ENCODE measurements at regions not wholly inside any gene's neighbourhood (a gene's known extent, or its start where the extent isn't known, plus 50 kb on each side); places are given as distances from the start of the nearest gene placed in this dataset.

DNA sequence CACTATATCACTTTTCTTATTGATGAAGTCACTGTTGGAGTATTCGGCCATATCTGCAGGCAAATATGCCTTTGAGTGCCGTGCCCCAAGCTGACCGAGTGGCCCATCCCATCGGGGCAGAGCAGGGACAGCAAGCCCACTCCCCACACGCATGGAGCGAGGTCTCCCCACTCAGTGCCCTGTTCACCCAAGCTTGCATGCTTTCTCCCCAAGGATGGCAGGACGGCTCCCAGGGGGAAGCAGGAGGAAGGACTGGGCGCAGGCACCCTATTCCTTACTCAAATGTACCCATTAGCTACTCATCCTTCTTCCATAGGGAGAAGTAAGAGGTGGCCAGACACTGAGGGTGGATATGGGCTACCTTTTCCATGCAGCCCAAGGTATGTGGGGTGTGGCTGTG is 309.0 kb downstream of the IRX1 start:
- no peaks in the 10 kb centered on the region for H3K27me3 Mint-ChIP-seq (ENCODE audit: low read depth)
- ChIA-PET CTCF (no interaction called here), POLR2A (no interaction called here)
- H3K36me3 Mint-ChIP-seq (ENCODE audit: low read depth): no peaks in the 10 kb centered on the region
- no peak overlapping the region for H3K4me3 Mint-ChIP-seq
- H3K27ac Mint-ChIP-seq: no peak overlapping the region
- no peaks in the 10 kb centered on the region for H3K9me3 Mint-ChIP-seq (ENCODE audit: insufficient read depth)
- ATAC-seq (no peak), DNase-seq (no peak)
- H3K4me1 Mint-ChIP-seq (ENCODE audit: low read depth): no peaks in the 10 kb centered on the region

DNA sequence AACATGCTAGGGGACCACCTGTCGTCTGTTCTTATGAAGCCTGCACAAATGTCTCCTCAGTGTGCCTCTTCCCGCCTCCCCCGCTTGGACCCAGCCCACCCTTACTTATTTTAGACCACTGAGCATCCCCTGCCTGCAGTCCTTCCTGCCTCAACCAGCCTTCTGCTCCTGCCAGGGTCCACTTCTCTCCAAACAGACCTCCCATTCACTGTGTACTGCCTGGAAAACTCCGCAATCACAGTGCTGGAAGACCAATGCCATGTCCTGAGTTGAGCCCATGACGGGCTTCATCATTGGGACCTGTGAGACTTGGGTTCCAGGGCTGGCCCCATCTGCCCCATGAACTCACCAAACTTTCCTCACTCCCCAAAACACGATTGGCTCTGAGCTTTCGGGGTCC is 309.4 kb downstream of the IRX1 start:
- no peaks in the 10 kb centered on the region for H3K4me1 Mint-ChIP-seq (ENCODE audit: low read depth)
- no peak overlapping the region for H3K27ac Mint-ChIP-seq
- no peak overlapping the region for H3K4me3 Mint-ChIP-seq
- no peak for DNase-seq
- no peak for ATAC-seq
- H3K27me3 Mint-ChIP-seq (ENCODE audit: low read depth): no peaks in the 10 kb centered on the region
- H3K36me3 Mint-ChIP-seq (ENCODE audit: low read depth): no peaks in the 10 kb centered on the region
- CTCF ChIA-PET: no interaction called here
- POLR2A ChIA-PET: no interaction called here
- no peaks in the 10 kb centered on the region for H3K9me3 Mint-ChIP-seq (ENCODE audit: insufficient read depth)

DNA sequence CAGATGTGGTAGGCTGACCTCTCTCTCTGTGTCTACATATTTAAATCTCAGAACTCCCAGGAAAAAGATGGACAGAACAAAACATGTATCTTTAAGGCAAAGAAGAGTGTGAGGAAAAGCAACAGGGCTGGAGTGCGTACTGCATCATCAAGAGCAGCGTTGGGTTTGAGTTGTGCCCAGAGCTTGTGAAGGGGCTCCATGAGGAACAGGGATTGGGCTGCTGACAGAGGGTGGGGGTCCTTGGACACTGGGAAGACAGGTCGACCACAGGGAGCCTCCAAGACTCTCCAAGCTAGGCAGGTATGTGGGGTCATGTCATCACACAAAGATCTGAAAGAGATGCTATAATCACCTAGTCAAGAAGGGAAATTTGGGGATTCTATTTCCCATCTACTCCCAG is 309.9 kb downstream of the IRX1 start:
- no peak for ATAC-seq
- ChIA-PET POLR2A (no interaction called here), CTCF (no interaction called here)
- H3K36me3 Mint-ChIP-seq (ENCODE audit: low read depth): no peaks in the 10 kb centered on the region
- no peaks in the 10 kb centered on the region for H3K27me3 Mint-ChIP-seq (ENCODE audit: low read depth)
- no peaks in the 10 kb centered on the region for H3K4me1 Mint-ChIP-seq (ENCODE audit: low read depth)
- H3K27ac Mint-ChIP-seq: no peak overlapping the region
- H3K9me3 Mint-ChIP-seq (ENCODE audit: insufficient read depth): no peaks in the 10 kb centered on the region
- DNase-seq: no peak
- H3K4me3 Mint-ChIP-seq: no peak overlapping the region

DNA sequence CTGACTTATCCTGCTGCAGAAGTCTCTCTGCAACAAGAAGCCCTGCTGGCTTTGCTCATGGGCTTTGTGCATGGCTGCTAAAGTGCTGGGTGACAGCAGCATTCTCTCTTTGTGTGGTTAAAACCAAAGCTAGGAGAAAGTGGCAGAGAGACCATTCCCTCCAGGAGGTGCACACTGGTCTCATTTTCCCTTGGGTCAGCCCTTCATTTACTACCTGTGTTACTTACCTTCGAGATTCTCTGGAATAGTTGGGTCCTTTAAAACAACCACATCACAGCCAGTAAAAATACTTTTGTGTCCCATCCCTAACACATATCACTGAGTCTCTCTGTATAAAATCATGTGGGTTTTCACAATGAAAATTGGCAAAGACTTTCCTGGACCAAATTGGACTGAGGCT is 315.5 kb downstream of the IRX1 start:
- H3K27ac Mint-ChIP-seq: no peak overlapping the region
- no peaks in the 10 kb centered on the region for H3K4me1 Mint-ChIP-seq (ENCODE audit: low read depth)
- no peaks in the 10 kb centered on the region for H3K9me3 Mint-ChIP-seq (ENCODE audit: insufficient read depth)
- no peak for ATAC-seq
- DNase-seq: no peak
- no peaks in the 10 kb centered on the region for H3K36me3 Mint-ChIP-seq (ENCODE audit: low read depth)
- CTCF ChIA-PET: no interaction called here
- no peaks in the 10 kb centered on the region for H3K27me3 Mint-ChIP-seq (ENCODE audit: low read depth)
- no peak overlapping the region for H3K4me3 Mint-ChIP-seq
- POLR2A ChIA-PET: no interaction called here

DNA sequence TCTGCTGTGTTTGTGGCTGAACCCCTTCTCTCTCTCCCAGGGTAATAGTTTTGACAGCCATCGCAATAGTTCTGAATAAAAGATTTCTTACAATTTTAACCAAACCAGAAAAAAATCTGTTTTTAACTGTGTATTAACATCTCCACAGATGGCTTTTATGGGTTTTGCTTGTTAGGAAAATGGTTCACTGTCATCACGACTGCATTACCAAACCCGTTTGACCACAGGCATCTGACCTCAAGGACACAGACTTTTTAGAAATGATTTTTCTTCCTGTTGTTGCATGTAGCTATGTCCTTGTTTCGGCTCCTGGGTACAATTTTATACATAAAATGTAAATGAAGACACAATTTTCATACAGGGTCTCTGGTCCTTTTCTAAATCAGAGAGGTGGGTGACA is 316.1 kb downstream of the IRX1 start:
- Mint-ChIP-seq H3K4me3 (no peak overlapping the region), H3K27ac (no peak overlapping the region), H3K27me3 (ENCODE audit: low read depth) (no peaks in the 10 kb centered on the region), H3K4me1 (ENCODE audit: low read depth) (no peaks in the 10 kb centered on the region), H3K9me3 (ENCODE audit: insufficient read depth) (no peaks in the 10 kb centered on the region), H3K36me3 (ENCODE audit: low read depth) (no peaks in the 10 kb centered on the region)
- no peak for ATAC-seq
- ChIA-PET POLR2A (no interaction called here), CTCF (no interaction called here)
- no peak for DNase-seq

DNA sequence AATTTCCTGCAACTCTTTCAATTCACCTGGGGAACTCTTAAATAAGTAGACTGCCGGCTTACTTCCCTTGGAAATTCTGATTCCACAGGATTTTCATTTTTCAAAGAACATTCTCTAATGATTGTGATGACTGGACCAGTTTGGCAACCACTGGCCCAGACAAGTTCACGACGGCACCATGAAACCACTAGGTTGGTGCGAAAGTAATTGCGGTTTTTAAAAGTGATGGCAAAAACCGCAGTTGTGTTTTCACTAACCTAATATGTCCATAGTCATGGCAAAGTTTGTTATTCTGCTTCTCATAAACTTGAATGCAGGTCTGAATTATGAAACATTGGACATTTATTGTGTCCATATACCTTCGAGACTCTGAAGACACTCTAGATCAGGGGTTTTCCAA is 317.2 kb downstream of the IRX1 start:
- no peaks in the 10 kb centered on the region for H3K4me1 Mint-ChIP-seq (ENCODE audit: low read depth)
- DNase-seq: no peak
- POLR2A ChIA-PET: interaction anchor here (0.6 kb wide), 1 partner anchor 641 kb away, joined by 3 read pairs; no protein-coding TSS in a partner anchor
- no peak for ATAC-seq
- no peak overlapping the region for H3K4me3 Mint-ChIP-seq
- H3K9me3 Mint-ChIP-seq (ENCODE audit: insufficient read depth): peaks cover 7% of the 10 kb centered on the region
- H3K36me3 Mint-ChIP-seq (ENCODE audit: low read depth): no peaks in the 10 kb centered on the region
- H3K27ac Mint-ChIP-seq: no peak overlapping the region
- no peaks in the 10 kb centered on the region for H3K27me3 Mint-ChIP-seq (ENCODE audit: low read depth)
- CTCF ChIA-PET: interaction anchor here (0.6 kb wide), 1 partner anchor 19 kb away, joined by 3 read pairs; no protein-coding TSS in a partner anchor

DNA sequence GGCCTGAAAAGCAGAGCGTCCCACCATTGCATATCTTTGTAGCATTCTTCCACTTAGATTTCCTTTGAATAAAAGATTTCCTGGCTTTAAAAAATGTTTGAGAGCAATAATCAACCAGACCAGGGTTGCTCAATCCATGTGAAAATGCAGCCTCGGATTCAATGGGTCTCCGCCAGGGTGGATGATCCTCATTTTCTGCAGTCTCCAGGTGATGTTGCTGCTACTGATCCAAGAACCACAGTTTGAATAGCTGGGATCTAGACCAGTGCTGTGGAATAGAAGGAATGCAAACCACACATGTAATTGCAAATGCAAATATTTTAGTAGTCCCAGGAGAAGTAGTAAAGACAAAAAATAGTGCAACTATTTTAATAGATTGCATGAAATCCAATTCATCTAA is 317.6 kb downstream of the IRX1 start:
- H3K36me3 Mint-ChIP-seq (ENCODE audit: low read depth): no peaks in the 10 kb centered on the region
- POLR2A ChIA-PET: no interaction called here
- CTCF ChIA-PET: no interaction called here
- H3K9me3 Mint-ChIP-seq (ENCODE audit: insufficient read depth): peaks cover 7% of the 10 kb centered on the region
- no peak overlapping the region for H3K4me3 Mint-ChIP-seq
- no peak for DNase-seq
- no peak overlapping the region for H3K27ac Mint-ChIP-seq
- no peak for ATAC-seq
- H3K27me3 Mint-ChIP-seq (ENCODE audit: low read depth): no peaks in the 10 kb centered on the region
- no peaks in the 10 kb centered on the region for H3K4me1 Mint-ChIP-seq (ENCODE audit: low read depth)

DNA sequence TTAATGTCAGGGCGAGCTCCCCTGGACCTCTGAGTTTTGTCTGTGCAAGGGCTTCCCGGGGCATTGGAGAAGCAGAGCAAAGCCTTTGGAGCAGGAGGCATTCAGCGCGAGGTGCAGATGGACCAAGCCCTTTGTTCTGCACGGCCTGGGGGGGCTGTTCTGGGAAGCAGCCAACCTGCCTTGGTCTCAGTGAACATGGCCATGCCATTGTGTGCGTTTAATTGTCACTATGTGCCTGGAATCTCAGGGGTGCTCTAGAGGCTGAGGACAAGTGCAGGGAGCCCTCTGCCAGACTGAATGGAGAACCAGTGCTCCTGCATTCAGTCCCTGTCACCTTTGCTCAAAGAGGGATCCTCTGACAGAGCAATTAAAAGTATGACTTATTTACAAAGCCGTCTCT is 329.4 kb downstream of the IRX1 start:
- H3K36me3 Mint-ChIP-seq (ENCODE audit: low read depth): no peaks in the 10 kb centered on the region
- H3K27me3 Mint-ChIP-seq (ENCODE audit: low read depth): no peaks in the 10 kb centered on the region
- H3K4me3 Mint-ChIP-seq: no peak overlapping the region
- ATAC-seq (no peak), DNase-seq (no peak)
- CTCF ChIA-PET: no interaction called here
- H3K27ac Mint-ChIP-seq: no peak overlapping the region
- POLR2A ChIA-PET: no interaction called here
- no peaks in the 10 kb centered on the region for H3K4me1 Mint-ChIP-seq (ENCODE audit: low read depth)
- H3K9me3 Mint-ChIP-seq (ENCODE audit: insufficient read depth): no peaks in the 10 kb centered on the region

DNA sequence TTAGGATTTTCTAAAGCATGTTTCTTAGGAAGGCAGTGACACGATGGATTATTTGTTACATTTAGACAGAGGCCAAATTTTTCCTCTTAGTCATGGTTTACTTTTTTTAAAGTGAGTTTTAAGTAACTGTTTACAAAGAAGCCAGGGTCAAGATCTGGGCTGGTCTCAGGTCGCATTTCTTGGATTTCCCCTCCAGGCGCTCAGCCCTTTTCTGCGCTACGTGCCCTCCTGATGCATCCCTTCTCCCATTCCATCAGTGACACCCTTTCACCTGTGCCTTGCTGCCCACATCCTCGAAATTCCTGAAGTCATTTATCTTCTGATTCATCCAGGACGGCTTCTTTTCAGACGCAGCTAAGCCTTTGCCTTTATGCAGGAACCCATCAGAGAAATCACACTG is 330.3 kb downstream of the IRX1 start:
- Mint-ChIP-seq H3K4me1 (ENCODE audit: low read depth) (no peaks in the 10 kb centered on the region), H3K36me3 (ENCODE audit: low read depth) (no peaks in the 10 kb centered on the region), H3K27ac (no peak overlapping the region), H3K4me3 (no peak overlapping the region), H3K9me3 (ENCODE audit: insufficient read depth) (no peaks in the 10 kb centered on the region), H3K27me3 (ENCODE audit: low read depth) (no peaks in the 10 kb centered on the region)
- CTCF ChIA-PET: no interaction called here
- DNase-seq (no peak), ATAC-seq (no peak)
- POLR2A ChIA-PET: no interaction called here

DNA sequence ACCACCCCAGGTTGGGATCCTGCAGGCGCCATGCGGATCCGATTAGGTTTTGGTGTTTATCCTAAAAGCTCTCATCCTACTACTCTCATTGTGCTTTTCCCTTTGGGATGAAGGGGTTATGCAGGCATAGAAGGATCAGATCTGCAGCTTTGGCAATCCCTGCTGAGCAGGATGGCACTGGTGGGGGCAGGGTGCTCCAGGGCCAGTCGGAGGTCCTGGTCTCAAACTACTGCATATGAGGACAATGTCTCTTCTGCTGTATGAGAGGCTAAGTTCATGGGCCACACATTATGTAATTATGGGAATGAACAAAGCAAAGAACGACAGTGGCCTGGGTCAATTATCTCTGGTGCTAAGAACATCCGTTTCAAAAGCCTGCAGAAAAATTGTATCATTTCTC is 334.2 kb downstream of the IRX1 start:
- Mint-ChIP-seq H3K9me3 (ENCODE audit: insufficient read depth) (no peaks in the 10 kb centered on the region), H3K4me3 (no peak overlapping the region), H3K36me3 (ENCODE audit: low read depth) (no peaks in the 10 kb centered on the region), H3K4me1 (ENCODE audit: low read depth) (no peaks in the 10 kb centered on the region), H3K27me3 (ENCODE audit: low read depth) (no peaks in the 10 kb centered on the region), H3K27ac (no peak overlapping the region)
- ATAC-seq (no peak), DNase-seq (no peak)
- ChIA-PET POLR2A (no interaction called here), CTCF (no interaction called here)

DNA sequence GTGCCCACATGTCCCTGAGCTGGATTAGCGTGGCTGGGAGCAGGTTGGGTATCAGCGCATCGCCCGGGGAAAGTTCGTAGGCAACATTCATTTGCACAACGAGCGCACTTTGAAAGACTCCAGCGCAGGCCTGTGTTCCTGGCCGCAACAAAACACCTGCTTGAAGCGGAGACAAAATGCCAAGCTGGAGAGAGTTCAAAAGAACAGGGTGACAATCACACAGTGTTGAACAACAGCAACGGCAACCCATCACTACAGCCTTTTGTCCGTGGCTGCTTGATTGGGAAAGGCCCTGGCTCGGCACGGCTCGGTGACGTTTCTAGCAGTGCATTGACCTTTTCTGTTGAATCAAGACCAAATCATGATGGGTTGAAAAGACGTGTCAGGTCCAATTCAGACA is 336.3 kb downstream of the IRX1 start:
- Mint-ChIP-seq H3K4me3 (no peak overlapping the region), H3K27ac (no peak overlapping the region), H3K27me3 (ENCODE audit: low read depth) (no peaks in the 10 kb centered on the region), H3K36me3 (ENCODE audit: low read depth) (no peaks in the 10 kb centered on the region), H3K9me3 (ENCODE audit: insufficient read depth) (no peaks in the 10 kb centered on the region), H3K4me1 (ENCODE audit: low read depth) (no peaks in the 10 kb centered on the region)
- no peak for DNase-seq
- no peak for ATAC-seq
- CTCF ChIA-PET: no interaction called here
- POLR2A ChIA-PET: no interaction called here

DNA sequence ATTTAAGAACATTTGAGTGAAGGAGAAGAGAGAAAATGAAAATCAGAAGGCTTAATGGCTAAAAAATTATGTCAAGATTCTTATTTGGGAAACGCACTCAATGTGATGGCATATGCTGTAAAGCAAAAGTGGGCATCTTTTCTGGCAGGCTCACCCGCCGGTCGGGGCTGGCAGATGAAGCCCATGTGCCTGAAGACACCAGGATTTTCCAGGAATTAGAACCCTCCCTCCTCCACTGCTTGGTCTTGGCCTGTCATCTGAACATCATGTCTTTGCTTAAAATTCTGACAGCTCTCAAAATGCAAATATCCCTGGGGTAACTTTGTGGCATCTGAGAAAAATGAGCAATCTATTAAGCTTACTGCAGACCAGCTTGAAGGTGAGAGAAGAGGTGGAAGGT is 337.9 kb downstream of the IRX1 start:
- POLR2A ChIA-PET: no interaction called here
- DNase-seq: no peak
- CTCF ChIA-PET: no interaction called here
- Mint-ChIP-seq H3K27ac (no peak overlapping the region), H3K9me3 (ENCODE audit: insufficient read depth) (no peaks in the 10 kb centered on the region), H3K4me1 (ENCODE audit: low read depth) (no peaks in the 10 kb centered on the region), H3K27me3 (ENCODE audit: low read depth) (no peaks in the 10 kb centered on the region), H3K4me3 (no peak overlapping the region), H3K36me3 (ENCODE audit: low read depth) (no peaks in the 10 kb centered on the region)
- no peak for ATAC-seq

DNA sequence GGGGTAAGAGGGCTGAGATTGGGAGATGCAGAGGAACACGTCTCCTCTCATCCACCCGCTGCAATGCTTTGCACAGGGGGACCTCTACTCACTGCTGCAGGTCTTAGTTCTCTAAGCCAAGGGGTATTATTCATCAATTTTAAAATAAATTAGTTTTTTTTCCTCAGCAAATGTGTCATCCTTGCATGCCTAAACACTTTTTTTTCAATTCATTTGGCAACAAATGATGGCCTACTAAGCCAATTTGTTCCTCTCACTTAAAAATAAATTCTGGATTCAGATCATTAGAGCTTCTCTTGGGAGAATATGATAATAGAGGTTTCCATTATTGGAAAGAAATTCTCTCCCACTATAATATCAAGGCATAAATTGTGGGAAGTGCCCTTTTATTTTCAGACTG is 338.3 kb downstream of the IRX1 start:
- CTCF ChIA-PET: no interaction called here
- no peak for ATAC-seq

DNA sequence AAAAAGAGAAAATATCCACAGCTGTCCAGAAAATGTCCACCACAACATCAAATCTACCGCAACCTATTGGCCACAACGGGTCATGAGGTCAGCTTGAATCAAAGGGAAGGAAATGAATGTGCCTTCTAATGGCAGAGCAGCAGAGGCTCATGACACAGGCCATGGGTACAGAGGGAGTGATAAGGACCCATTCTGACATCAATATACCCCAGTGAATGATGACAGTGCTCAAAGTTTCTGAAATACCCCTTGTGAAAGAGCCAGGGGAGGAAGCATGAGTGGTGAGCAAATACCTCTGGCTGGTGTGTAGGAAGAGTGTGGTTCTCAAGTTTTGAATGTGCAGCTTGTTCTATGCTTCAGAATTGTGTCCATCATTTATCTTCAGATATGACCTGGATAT is 348.2 kb downstream of the IRX1 start:
- no peak overlapping the region for H3K27ac Mint-ChIP-seq
- H3K4me1 Mint-ChIP-seq (ENCODE audit: low read depth): no peaks in the 10 kb centered on the region
- DNase-seq: no peak
- H3K36me3 Mint-ChIP-seq (ENCODE audit: low read depth): no peaks in the 10 kb centered on the region
- no peak overlapping the region for H3K4me3 Mint-ChIP-seq
- peaks cover 9% of the 10 kb centered on the region for H3K9me3 Mint-ChIP-seq (ENCODE audit: insufficient read depth)
- ChIA-PET CTCF (no interaction called here), POLR2A (no interaction called here)
- H3K27me3 Mint-ChIP-seq (ENCODE audit: low read depth): no peaks in the 10 kb centered on the region
- no peak for ATAC-seq

More for the DNA sequence above, 338.3 kb downstream of the IRX1 start:
- Mint-ChIP-seq H3K27ac (no peak overlapping the region), H3K27me3 (ENCODE audit: low read depth) (no peaks in the 10 kb centered on the region), H3K4me3 (no peak overlapping the region), H3K36me3 (ENCODE audit: low read depth) (no peaks in the 10 kb centered on the region), H3K4me1 (ENCODE audit: low read depth) (no peaks in the 10 kb centered on the region), H3K9me3 (ENCODE audit: insufficient read depth) (no peaks in the 10 kb centered on the region)
- POLR2A ChIA-PET: no interaction called here
- DNase-seq: no peak
